HUES64 (cell line): ENCODE measurements at regions not wholly inside any gene's neighbourhood (a gene's known extent, or its start where the extent isn't known, plus 50 kb on each side); places are given as distances from the start of the nearest gene placed in this dataset.
"Not testable (repeated sequence)": the region's sequence is repeated elsewhere in the genome, so short reads cannot be mapped to it uniquely, and the experiment has no call there.

Experiments used
- H3K27ac ChIP-seq: 2 replicates; pipeline ENCODE4 v1.7.0; 2013; ENCODE audit warnings: low read depth, low read length, inconsistent platforms
- H3K27me3 ChIP-seq: 2 replicates; pipeline ENCODE4 v1.6.1; 2013; ENCODE audit warnings: mild to moderate bottlenecking, low read length; ENCODE audit not compliant: insufficient read depth
- H3K36me3 ChIP-seq: 2 replicates; pipeline ENCODE4 v1.6.1; 2013; ENCODE audit warnings: mild to moderate bottlenecking, low read length; ENCODE audit not compliant: insufficient read depth
- H3K4me1 ChIP-seq: 2 replicates; pipeline ENCODE4 v1.6.1; 2013; ENCODE audit warnings: mild to moderate bottlenecking, low read length, moderate library complexity; ENCODE audit not compliant: insufficient read depth
- H3K4me3 ChIP-seq: 2 replicates; pipeline ENCODE4 v1.5.1; 2013; ENCODE audit warnings: mild to moderate bottlenecking, low read length, moderate library complexity
- H3K9ac ChIP-seq: 2 replicates; pipeline ENCODE4 v1.6.1; 2013; ENCODE audit warnings: mild to moderate bottlenecking, low read depth, low read length
- H3K9me3 ChIP-seq: 2 replicates; pipeline ENCODE4 v1.6.1; 2013; ENCODE audit warnings: low read depth, low read length; ENCODE audit not compliant: insufficient read depth
- WGBS: fragments of 150-250, 120-280 bp; methylation state at CpG from one replicate; pipeline ENCODE4 v1.1.7; 2013; ENCODE audit warnings: missing lambda C conversion rate; 5-methylcytosine and 5-hydroxymethylcytosine counted together

GRCh38 chr10:8852546-8852945 is 798.1 kb downstream of the GATA3 start:
- H3K4me1 ChIP-seq: no peaks in the 10 kb centered on the region
- H3K4me3 ChIP-seq: no peak overlapping the region
- H3K27ac ChIP-seq: no peak overlapping the region
- H3K9ac ChIP-seq: no peak overlapping the region
- no peaks in the 10 kb centered on the region for H3K36me3 ChIP-seq
- 68% methylated on average over 3 of the region's 3 CpGs for WGBS
- H3K9me3 ChIP-seq: no peaks in the 10 kb centered on the region
- no peaks in the 10 kb centered on the region for H3K27me3 ChIP-seq

- H3K9ac ChIP-seq: no peak overlapping the region
- no peaks in the 10 kb centered on the region for H3K36me3 ChIP-seq
- H3K9me3 ChIP-seq: no peaks in the 10 kb centered on the region
- no peaks in the 10 kb centered on the region for H3K27me3 ChIP-seq
- H3K4me1 ChIP-seq: no peaks in the 10 kb centered on the region
- H3K27ac ChIP-seq: no peak overlapping the region
- 98% methylated on average over 4 of the region's 7 CpGs for whole genome bisulfite sequencing
- no peak overlapping the region for H3K4me3 ChIP-seq
Measured at GRCh38 chr10:8853048-8853447, 798.6 kb downstream of the GATA3 start.

- not testable (repeated sequence) for H3K4me1 ChIP-seq
- 96% methylated on average over 22 of the region's 29 CpGs for WGBS
Measured at GRCh38 chr10:8868924-8869323, 814.4 kb downstream of the GATA3 start.

GRCh38 chr10:8873310-8873709 is 818.8 kb downstream of the GATA3 start:
- H3K9ac ChIP-seq: no peak overlapping the region
- no peaks in the 10 kb centered on the region for H3K36me3 ChIP-seq
- H3K27ac ChIP-seq: no peak overlapping the region
- H3K27me3 ChIP-seq: no peaks in the 10 kb centered on the region
- no peak overlapping the region for H3K4me3 ChIP-seq
- 100% methylated on average over 1 of the region's 3 CpGs for WGBS
- no peaks in the 10 kb centered on the region for H3K4me1 ChIP-seq
- no peaks in the 10 kb centered on the region for H3K9me3 ChIP-seq

More at GRCh38 chr10:8868924-8869323, 814.4 kb downstream of the GATA3 start:
- not testable (repeated sequence) for H3K9ac ChIP-seq, H3K27ac ChIP-seq, H3K27me3 ChIP-seq, H3K9me3 ChIP-seq, H3K4me3 ChIP-seq, H3K36me3 ChIP-seq

- H3K27me3 ChIP-seq: no peaks in the 10 kb centered on the region
- 100% methylated on average over 2 of the region's 2 CpGs for WGBS
- H3K9me3 ChIP-seq: no peaks in the 10 kb centered on the region
- H3K4me3 ChIP-seq: no peak overlapping the region
- no peaks in the 10 kb centered on the region for H3K4me1 ChIP-seq
- no peak overlapping the region for H3K27ac ChIP-seq
- no peaks in the 10 kb centered on the region for H3K36me3 ChIP-seq
- no peak overlapping the region for H3K9ac ChIP-seq
Measured at GRCh38 chr10:8874268-8874667, 819.8 kb downstream of the GATA3 start.

- Histone ChIP-seq H3K9ac (no peak overlapping the region), H3K36me3 (no peaks in the 10 kb centered on the region), H3K4me3 (no peak overlapping the region), H3K9me3 (no peaks in the 10 kb centered on the region), H3K27me3 (no peaks in the 10 kb centered on the region), H3K27ac (no peak overlapping the region), H3K4me1 (no peaks in the 10 kb centered on the region)
- 98% methylated on average over 3 of the region's 3 CpGs for WGBS
Measured at GRCh38 chr10:8874972-8875371, 820.5 kb downstream of the GATA3 start.

- 100% methylated on average over 1 of the region's 1 CpG for WGBS
- Histone ChIP-seq H3K36me3 (no peaks in the 10 kb centered on the region), H3K4me1 (no peaks in the 10 kb centered on the region), H3K27ac (no peak overlapping the region), H3K9me3 (no peaks in the 10 kb centered on the region), H3K4me3 (no peak overlapping the region), H3K27me3 (no peaks in the 10 kb centered on the region), H3K9ac (no peak overlapping the region)
Measured at GRCh38 chr10:8876171-8876570, 821.7 kb downstream of the GATA3 start.

GRCh38 chr10:8889538-8889937 is 835.0 kb downstream of the GATA3 start:
- H3K4me3 ChIP-seq: no peak overlapping the region

GRCh38 chr10:8893102-8893501 is 838.6 kb downstream of the GATA3 start:
- Histone ChIP-seq H3K9me3 (no peaks in the 10 kb centered on the region), H3K27ac (no peak overlapping the region), H3K4me3 (no peak overlapping the region), H3K9ac (no peak overlapping the region), H3K36me3 (no peaks in the 10 kb centered on the region), H3K27me3 (no peaks in the 10 kb centered on the region), H3K4me1 (no peaks in the 10 kb centered on the region)
- 93% methylated on average over 3 of the region's 3 CpGs for WGBS

More at GRCh38 chr10:8889538-8889937, 835.0 kb downstream of the GATA3 start:
- H3K4me1 ChIP-seq: no peaks in the 10 kb centered on the region
- no peaks in the 10 kb centered on the region for H3K36me3 ChIP-seq
- no peaks in the 10 kb centered on the region for H3K9me3 ChIP-seq
- no peaks in the 10 kb centered on the region for H3K27me3 ChIP-seq
- H3K9ac ChIP-seq: no peak overlapping the region
- WGBS: 93% methylated on average over 2 of the region's 2 CpGs
- no peak overlapping the region for H3K27ac ChIP-seq

GRCh38 chr10:8894148-8894547 is 839.7 kb downstream of the GATA3 start:
- no peak overlapping the region for H3K9ac ChIP-seq
- WGBS: 86% methylated on average over 4 of the region's 4 CpGs
- no peaks in the 10 kb centered on the region for H3K36me3 ChIP-seq
- no peaks in the 10 kb centered on the region for H3K9me3 ChIP-seq
- H3K4me3 ChIP-seq: no peak overlapping the region
- H3K27me3 ChIP-seq: no peaks in the 10 kb centered on the region
- H3K4me1 ChIP-seq: no peaks in the 10 kb centered on the region
- H3K27ac ChIP-seq: no peak overlapping the region

GRCh38 chr10:8897769-8898168 is 843.3 kb downstream of the GATA3 start:
- no peak overlapping the region for H3K27ac ChIP-seq
- H3K9ac ChIP-seq: no peak overlapping the region
- 89% methylated on average over 4 of the region's 5 CpGs for WGBS
- no peaks in the 10 kb centered on the region for H3K36me3 ChIP-seq
- H3K27me3 ChIP-seq: no peaks in the 10 kb centered on the region
- no peaks in the 10 kb centered on the region for H3K9me3 ChIP-seq
- no peak overlapping the region for H3K4me3 ChIP-seq
- H3K4me1 ChIP-seq: no peaks in the 10 kb centered on the region

- no peaks in the 10 kb centered on the region for H3K9me3 ChIP-seq
- no peak overlapping the region for H3K9ac ChIP-seq
- H3K4me1 ChIP-seq: 0 out of 2 replicates have a peak, but pooled peaks cover 5% of the 10 kb centered on the region
- H3K27me3 ChIP-seq: no peaks in the 10 kb centered on the region
- no peaks in the 10 kb centered on the region for H3K36me3 ChIP-seq
- WGBS: 100% methylated on average over 1 of the region's 2 CpGs
- H3K27ac ChIP-seq: no peak overlapping the region
- no peak overlapping the region for H3K4me3 ChIP-seq
Measured at GRCh38 chr10:8898745-8899330, 844.4 kb downstream of the GATA3 start.
